HepG2 (cell line): ENCODE measurements at regions not wholly inside any gene's neighbourhood (a gene's known extent, or its start where the extent isn't known, plus 50 kb on each side); places are given as distances from the start of the nearest gene placed in this dataset.

Source experiments
- ATAC-seq: fragments of 200-7000 bp; cut with Tn5 transposase; 3 replicates; pipeline ENCODE4 v1.9.1; 2020; ENCODE audit warnings: mild to moderate bottlenecking, moderate library complexity
- BruUV-seq: library from RNA; stranded (reverse); fragments of 400-500 nt; replicated peaks from 2 replicates; lab custom pipeline; 2021; lab: Mats Ljungman, UMichigan
- CTCF ChIA-PET: fragments of 300-600 bp; formaldehyde crosslinking; extraction: SDS; loops from one replicate; lab custom pipeline; 2021; ENCODE audit warnings: low total read pairs, inconsistent platforms, low intra/inter-chr PET ratio; lab: Yijun Ruan, JAX
- POLR2A ChIA-PET: fragments of 350-600 bp; sonication (Branson Sonifier 250); formaldehyde crosslinking; loops from one replicate; lab custom pipeline; 2020; ENCODE audit warnings: antibody characterized with exemption, inconsistent platforms; lab: Yijun Ruan, JAX
- DNase-seq: peaks from one replicate; pipeline ENCODE4 v3.0.0-alpha.2; 2015; ENCODE audit warnings: low spot score
- FAIRE-seq: peaks from 3 replicates; lab custom pipeline; 2011; peaks lifted over from hg19 to GRCh38; lab: Jason Lieb, UNC
- H2AFZ ChIP-seq: one replicate; pipeline ENCODE4 v1.6.1; 2011; ENCODE audit warnings: low read length, inconsistent platforms
- H3K27ac ChIP-seq: fragments of 300-600 bp; 3 replicates; pipeline ENCODE4 v1.8.0; 2011; ENCODE audit warnings: mixed run types, mild to moderate bottlenecking, mixed read lengths, low read length, inconsistent platforms; ENCODE audit not compliant: insufficient read depth; ENCODE audit errors: extremely low read length
- H3K27me3 ChIP-seq, 2 experiments: fragments of 200-600 bp in 1 of 2; 2 replicates in 1 of 2; 3 replicates in 1 of 2; pipeline versions ENCODE4 v1.6.0 to v1.8.0; 2011; ENCODE audit warnings: low read length in 2 of 2, mild to moderate bottlenecking in 2 of 2, moderate library complexity in 2 of 2, inconsistent platforms in 1 of 2; ENCODE audit not compliant: insufficient read depth in 2 of 2, control insufficient read depth in 1 of 2
- H3K36me3 ChIP-seq, 2 experiments: fragments of 200-600 bp in 1 of 2; replicated peaks in 1 of 2; 2 replicates in 1 of 2; 3 replicates in 1 of 2; pipeline versions ENCODE4 v1.5.1 to v1.8.0; 2011; ENCODE audit warnings: low read length in 2 of 2, inconsistent platforms in 1 of 2; ENCODE audit not compliant: insufficient read depth in 2 of 2, control insufficient read depth in 1 of 2
- H3K4me1 ChIP-seq: 2 replicates; pipeline ENCODE4 v1.5.1; 2012; ENCODE audit warnings: low read length, inconsistent platforms; ENCODE audit not compliant: insufficient read depth
- H3K4me2 ChIP-seq: 2 replicates; pipeline ENCODE4 v1.6.0; 2011; ENCODE audit warnings: low read depth, low read length, inconsistent platforms
- H3K4me3 ChIP-seq, 3 experiments: fragments of 200-600 bp in 1 of 3; sonication (generic), shearing (Covaris generic) in 1 of 3; replicated peaks in 1 of 3; 2 replicates each; pipeline ENCODE4 v1.5.1; 2011 to 2016; ENCODE audit warnings: low read length in 3 of 3, inconsistent platforms in 2 of 3, low read depth in 2 of 3, mild to moderate bottlenecking in 2 of 3, control low read depth in 1 of 3, mixed read lengths in 1 of 3; ENCODE audit not compliant: insufficient read depth in 1 of 3
- H3K79me2 ChIP-seq: one replicate; pipeline ENCODE4 v1.6.1; 2011; ENCODE audit warnings: low read length, inconsistent platforms; ENCODE audit not compliant: insufficient read depth
- H3K9ac ChIP-seq: 2 replicates; pipeline ENCODE4 v1.6.0; 2011; ENCODE audit warnings: mild to moderate bottlenecking, low read depth, low read length, inconsistent platforms; ENCODE audit not compliant: insufficient read depth
- H3K9me3 ChIP-seq: 2 replicates; pipeline ENCODE4 v1.5.1; 2012; ENCODE audit warnings: mild to moderate bottlenecking, low read length
- H4K20me1 ChIP-seq: 2 replicates; pipeline ENCODE4 v1.6.0; 2011; ENCODE audit warnings: inconsistent platforms, mild to moderate bottlenecking, low read length, moderate library complexity; ENCODE audit not compliant: insufficient read depth
- BRD4 ChIP-seq: sonication (generic); formaldehyde crosslinking; IDR thresholded peaks from 2 replicates; pipeline ENCODE4 v1.4.0; 2020; ENCODE audit warnings: missing genetic modification reagents
- FOXO1 ChIP-seq: sonication (generic); formaldehyde crosslinking; IDR thresholded peaks from 2 replicates; pipeline ENCODE4 v1.4.0; 2020; ENCODE audit warnings: missing genetic modification reagents
- GTF3A ChIP-seq: sonication (generic); formaldehyde crosslinking; conservative IDR thresholded peaks from 2 replicates; pipeline ENCODE4 v1.4.0; 2020; ENCODE audit warnings: mild to moderate bottlenecking, missing genetic modification reagents
- HDAC6 ChIP-seq: fragments of 200-600 bp; sonication (generic); IDR thresholded peaks from 2 replicates; pipeline ENCODE4 v1.7.0; 2017; ENCODE audit warnings: mild to moderate bottlenecking, antibody characterized with exemption, low read length, low read depth
- KLF12 ChIP-seq: sonication (generic); formaldehyde crosslinking; IDR thresholded peaks from 2 replicates; pipeline ENCODE4 v1.4.0; 2020; ENCODE audit warnings: missing genetic modification reagents, borderline replicate concordance
- RNF2 ChIP-seq: fragments of 450-650 bp; conservative IDR thresholded peaks from 2 replicates; pipeline ENCODE4 v1.6.1; 2016; ENCODE audit warnings: low read depth
- RXRB ChIP-seq: IDR thresholded peaks from 2 replicates; pipeline ENCODE4 v1.6.1; 2016; ENCODE audit warnings: borderline replicate concordance, missing genetic modification reagents, missing compliant biosample characterization
- SAP130 ChIP-seq: IDR thresholded peaks from 2 replicates; pipeline ENCODE4 v1.6.1; 2016; ENCODE audit warnings: low read depth
- TAF15 ChIP-seq: fragments of 200-400 bp; formaldehyde crosslinking; IDR thresholded peaks from one replicate; pipeline ENCODE4 v1.6.1; 2018; ENCODE audit warnings: mild to moderate bottlenecking, low read depth, low read length; ENCODE audit not compliant: poor library complexity, severe bottlenecking
- TEAD3 ChIP-seq: optimal IDR thresholded peaks from 2 replicates; pipeline ENCODE3; 2016; ENCODE audit warnings: borderline replicate concordance
- THYN1 ChIP-seq: sonication (generic); formaldehyde crosslinking; IDR thresholded peaks from 2 replicates; pipeline ENCODE4 v1.8.1; 2023; ENCODE audit warnings: low read depth, mild to moderate bottlenecking, moderate library complexity, missing genetic modification reagents, borderline replicate concordance
- ZNF619 ChIP-seq: sonication (generic); formaldehyde crosslinking; IDR thresholded peaks from 2 replicates; pipeline ENCODE4 v1.4.0; 2020; ENCODE audit warnings: mild to moderate bottlenecking, missing genetic modification reagents
- ZNF766 ChIP-seq: sonication (generic); formaldehyde crosslinking; IDR thresholded peaks from 2 replicates; pipeline ENCODE4 v1.5.0; 2020; ENCODE audit warnings: missing genetic modification reagents, borderline replicate concordance
- ZNF775 ChIP-seq: sonication (generic); formaldehyde crosslinking; IDR thresholded peaks from 2 replicates; pipeline ENCODE4 v1.4.0; 2020; ENCODE audit warnings: missing genetic modification reagents, mild to moderate bottlenecking, moderate library complexity, borderline replicate concordance
- WGBS: methylation state at CpG from one replicate; pipeline ENCODE4 v1.1.6; 2017; ENCODE audit warnings: low lambda C conversion rate; 5-methylcytosine and 5-hydroxymethylcytosine counted together
- in situ Hi-C: cut with HindIII; loops from 2 replicates; pipeline ENCODE4 v1.10.0; 2017; ENCODE audit warnings: low pct_unique_long_range_greater_than_20kb; ENCODE audit not compliant: extremely low pct_ligation_motif_present
- intact Hi-C: fragments of 100-400 bp; cut with micrococcal nuclease; formaldehyde crosslinking; loops from one replicate; pipeline ENCODE4 v1.10.0; 2022; ENCODE audit not compliant: unreplicated experiment

GRCh38 chr3:135678386-135678785 lies 287.1 kb upstream of the PPP2R3A start:
- CTCF ChIA-PET, result no interaction called here
- no peaks in the 10 kb centered on the region for H3K27me3 ChIP-seq
- no peaks in the 10 kb centered on the region for H3K79me2 ChIP-seq
- no peak overlapping the region for H3K27ac ChIP-seq
- H3K4me3 ChIP-seq, result no peak overlapping the region
- DNase-seq (no peak), ATAC-seq (no peak)
- H3K9ac ChIP-seq, result no peak overlapping the region
- H3K4me2 ChIP-seq, result no peak overlapping the region
- H4K20me1 ChIP-seq, result no peaks in the 10 kb centered on the region
- no peaks in the 10 kb centered on the region for H3K36me3 ChIP-seq
- H3K9me3 ChIP-seq, result peaks cover 15% of the 10 kb centered on the region
- intact Hi-C loops, result no loop called here
- 3% methylated on average over 4 of the region's 4 CpGs for WGBS
- TF ChIP-seq HDAC6 (no peak), TEAD3 (no peak), THYN1 (no peak), ZNF619 (CRISPR knock-in tag) (no peak), BRD4 (no peak), RXRB (CRISPR knock-in tag) (no peak), KLF12 (no peak)
- TF ChIP-seq, all 625 proteins: peak for 0
- in situ Hi-C loops, result no loop called here
- BruUV-seq, result no TSS peak
- POLR2A ChIA-PET, result no interaction called here
- no peaks in the 10 kb centered on the region for H3K4me1 ChIP-seq
- no peak overlapping the region for H2AFZ ChIP-seq
- FAIRE-seq, result no peak

DNA sequence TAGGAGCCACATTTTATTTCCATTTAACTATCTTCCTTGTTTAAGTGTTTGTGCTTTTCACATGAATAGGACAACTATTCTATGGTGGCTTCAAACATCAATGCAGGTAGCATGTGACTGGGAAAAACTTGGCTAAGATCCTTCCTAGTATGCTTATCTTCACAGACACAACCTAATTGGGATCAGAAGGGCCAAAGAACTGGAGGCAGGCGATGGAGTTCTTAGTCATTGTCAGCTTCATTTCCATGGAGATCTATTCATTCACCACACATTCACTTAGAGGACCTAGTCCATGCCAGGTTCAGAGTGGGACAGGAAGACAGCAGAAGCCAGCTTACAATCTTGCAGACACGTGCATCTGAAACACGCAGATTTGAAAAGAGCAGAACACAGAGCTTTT lies 277.5 kb upstream of the PPP2R3A start:
- no peaks in the 10 kb centered on the region for H4K20me1 ChIP-seq
- peaks cover under 1% of the 10 kb centered on the region; the same call in 1 of the 2 replicates for H3K9me3 ChIP-seq
- no peaks in the 10 kb centered on the region for H3K4me1 ChIP-seq
- H3K79me2 ChIP-seq, result no peaks in the 10 kb centered on the region
- TF ChIP-seq GTF3A (no peak), SAP130 (no peak), ZNF766 (no peak), RNF2 (no peak), FOXO1 (CRISPR knock-in tag) (no peak), TAF15 (no peak), ZNF775 (CRISPR knock-in tag) (no peak)
- in situ Hi-C loops, result no loop called here
- DNase-seq, result no peak
- no peak overlapping the region for H2AFZ ChIP-seq
- 25% methylated on average over 3 of the region's 3 CpGs for WGBS
- no TSS peak for BruUV-seq
- H3K4me2 ChIP-seq, result no peak overlapping the region
- ChIA-PET CTCF (no interaction called here), POLR2A (no interaction called here)
- H3K27me3 ChIP-seq, result no peaks in the 10 kb centered on the region
- no peak overlapping the region for H3K27ac ChIP-seq
- intact Hi-C loops, result no loop called here
- no peak overlapping the region for H3K9ac ChIP-seq
- no peak for FAIRE-seq
- H3K4me3 ChIP-seq, result no peak overlapping the region
- ATAC-seq, result no peak
- no peaks in the 10 kb centered on the region for H3K36me3 ChIP-seq
